PC-3 (cell line): ENCODE measurements at regions not wholly inside any gene's neighbourhood (a gene's known extent, or its start where the extent isn't known, plus 50 kb on each side); places are given as distances from the start of the nearest gene placed in this dataset.

Experiments
- EZH2 ChIP-seq: fragments of 300-600 bp; sonication (generic); IDR thresholded peaks from one replicate; pipeline ENCODE4 v1.6.1; 2017; ENCODE audit warnings: antibody characterized with exemption, mild to moderate bottlenecking, low read length; ENCODE audit not compliant: unreplicated experiment
- EZH2phosphoT487 ChIP-seq: fragments of 300-600 bp; sonication (generic); IDR thresholded peaks from 2 replicates; pipeline ENCODE4 v1.6.1; 2018; ENCODE audit warnings: mild to moderate bottlenecking, antibody characterized with exemption, low read length, borderline replicate concordance
- TF ChIP-seq, protein P1 (sequence below): fragments of 300-600 bp; sonication (generic); conservative IDR thresholded peaks from 2 replicates; pipeline ENCODE4 v1.5.1; 2017; ENCODE audit warnings: antibody characterized with exemption, low read depth, mild to moderate bottlenecking, low read length

- TF ChIP-seq, protein P1, sequence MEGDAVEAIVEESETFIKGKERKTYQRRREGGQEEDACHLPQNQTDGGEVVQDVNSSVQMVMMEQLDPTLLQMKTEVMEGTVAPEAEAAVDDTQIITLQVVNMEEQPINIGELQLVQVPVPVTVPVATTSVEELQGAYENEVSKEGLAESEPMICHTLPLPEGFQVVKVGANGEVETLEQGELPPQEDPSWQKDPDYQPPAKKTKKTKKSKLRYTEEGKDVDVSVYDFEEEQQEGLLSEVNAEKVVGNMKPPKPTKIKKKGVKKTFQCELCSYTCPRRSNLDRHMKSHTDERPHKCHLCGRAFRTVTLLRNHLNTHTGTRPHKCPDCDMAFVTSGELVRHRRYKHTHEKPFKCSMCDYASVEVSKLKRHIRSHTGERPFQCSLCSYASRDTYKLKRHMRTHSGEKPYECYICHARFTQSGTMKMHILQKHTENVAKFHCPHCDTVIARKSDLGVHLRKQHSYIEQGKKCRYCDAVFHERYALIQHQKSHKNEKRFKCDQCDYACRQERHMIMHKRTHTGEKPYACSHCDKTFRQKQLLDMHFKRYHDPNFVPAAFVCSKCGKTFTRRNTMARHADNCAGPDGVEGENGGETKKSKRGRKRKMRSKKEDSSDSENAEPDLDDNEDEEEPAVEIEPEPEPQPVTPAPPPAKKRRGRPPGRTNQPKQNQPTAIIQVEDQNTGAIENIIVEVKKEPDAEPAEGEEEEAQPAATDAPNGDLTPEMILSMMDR = no peak
- TF ChIP-seq EZH2 (no peak), EZH2phosphoT487 (no peak)
These were observed 578.5 kb downstream of the TSN start for GRCh38 chr2:122333932-122334331.
